A549 (cell line): ENCODE measurements at regions not wholly inside any gene's neighbourhood (a gene's known extent, or its start where the extent isn't known, plus 50 kb on each side); places are given as distances from the start of the nearest gene placed in this dataset.

Source experiments
- CEBPB ChIP-seq, 2 experiments: fragments of >200 bp in 1 of 2; sonication (Bioruptor Twin) in 1 of 2; formaldehyde crosslinking in 1 of 2; IDR thresholded peaks; 2 replicates each; pipeline ENCODE4 v1.6.1; 2012 to 2016
- CTCF ChIP-seq: fragments of >200 bp; sonication (Bioruptor Twin); formaldehyde crosslinking; IDR thresholded peaks from 3 replicates; pipeline ENCODE4 v1.5.1; 2016
- EP300 ChIP-seq, 2 experiments: fragments of >200 bp; sonication (Bioruptor Twin); formaldehyde crosslinking; IDR thresholded peaks; 2 replicates in 1 of 2; 3 replicates in 1 of 2; pipeline ENCODE4 v1.6.1; 2016 to 2017
- ESRRA ChIP-seq: fragments of 150-350 bp; IDR thresholded peaks from 2 replicates; pipeline ENCODE4 v1.6.1; 2014; ENCODE audit warnings: mild to moderate bottlenecking, low read length, borderline replicate concordance
- HMGXB4 ChIP-seq: fragments of 250-450 bp; sonication (Bioruptor Pico); IDR thresholded peaks from 2 replicates; pipeline ENCODE4 v1.5.0; 2021; ENCODE audit warnings: mild to moderate bottlenecking, moderate library complexity, borderline replicate concordance
- JUN ChIP-seq, 2 experiments: fragments of >200 bp; sonication (Bioruptor Twin); formaldehyde crosslinking; IDR thresholded peaks; 2 replicates in 1 of 2; 3 replicates in 1 of 2; pipeline ENCODE4 v1.6.1; 2016 to 2017
- MAFK ChIP-seq: fragments of 450-650 bp; IDR thresholded peaks from 2 replicates; pipeline ENCODE4 v1.6.1; 2014; ENCODE audit not compliant: partially characterized antibody
- MAZ ChIP-seq: fragments of 150-350 bp; IDR thresholded peaks from 2 replicates; pipeline ENCODE4 v1.6.1; 2014; ENCODE audit warnings: antibody characterized with exemption, low read depth, low read length, borderline replicate concordance
- RAD21 ChIP-seq, 2 experiments: fragments of >200 bp in 1 of 2; sonication (Bioruptor Twin) in 1 of 2; formaldehyde crosslinking in 1 of 2; IDR thresholded peaks in 1 of 2; conservative IDR thresholded peaks in 1 of 2; 2 replicates in 1 of 2; 3 replicates in 1 of 2; pipeline ENCODE4 v1.6.1; 2012 to 2018; ENCODE audit warnings: inconsistent platforms in 1 of 2
- ZSCAN20 ChIP-seq: fragments of 250-450 bp; sonication (Bioruptor Pico); IDR thresholded peaks from 2 replicates; pipeline ENCODE4 v1.8.0; 2022; ENCODE audit warnings: mild to moderate bottlenecking, moderate library complexity
- TF ChIP-seq, protein P1 (sequence below): fragments of 450-650 bp; IDR thresholded peaks from 2 replicates; pipeline ENCODE4 v1.6.1; 2014; ENCODE audit warnings: antibody characterized with exemption

- TF ChIP-seq, protein P1, sequence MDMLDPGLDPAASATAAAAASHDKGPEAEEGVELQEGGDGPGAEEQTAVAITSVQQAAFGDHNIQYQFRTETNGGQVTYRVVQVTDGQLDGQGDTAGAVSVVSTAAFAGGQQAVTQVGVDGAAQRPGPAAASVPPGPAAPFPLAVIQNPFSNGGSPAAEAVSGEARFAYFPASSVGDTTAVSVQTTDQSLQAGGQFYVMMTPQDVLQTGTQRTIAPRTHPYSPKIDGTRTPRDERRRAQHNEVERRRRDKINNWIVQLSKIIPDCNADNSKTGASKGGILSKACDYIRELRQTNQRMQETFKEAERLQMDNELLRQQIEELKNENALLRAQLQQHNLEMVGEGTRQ: no peak
- no peak for TF ChIP-seq MAFK
- no peak for TF ChIP-seq MAZ
- no peak for TF ChIP-seq CTCF
- TF ChIP-seq EP300 (IDR thresholded peaks at IDR 0.05): no peak
- no peak for TF ChIP-seq ZSCAN20 (CRISPR knock-in tag)
- no peak for TF ChIP-seq JUN (IDR thresholded peaks at IDR 0.05)
- no peak for TF ChIP-seq CEBPB (IDR thresholded peaks at IDR 0.05)
- no peak for TF ChIP-seq RAD21 (conservative IDR thresholded peaks at IDR 0.05 in 1 of 2, IDR thresholded peaks at IDR 0.05 in 1 of 2)
- TF ChIP-seq HMGXB4 (CRISPR knock-in tag): no peak
- no peak for TF ChIP-seq ESRRA
Observed at GRCh38 chr20:22322513-22322912, 261.9 kb downstream of the FOXA2 start.
